Hepatocyte (in vitro differentiated cells): ENCODE measurements at regions not wholly inside any gene's neighbourhood (a gene's known extent, or its start where the extent isn't known, plus 50 kb on each side); places are given as distances from the start of the nearest gene placed in this dataset.

Experiments used
- DNase-seq: peaks from one replicate; pipeline ENCODE4 v3.0.0-alpha.2; 2016; ENCODE audit warnings: low spot score
- H2AFZ ChIP-seq: fragments of 200-600 bp; sonication (generic); 2 replicates; pipeline ENCODE4 v1.6.0; 2016; ENCODE audit warnings: antibody characterized with exemption, mild to moderate bottlenecking
- H3K27ac ChIP-seq: fragments of 200-600 bp; sonication (generic); 2 replicates; pipeline ENCODE4 v1.5.1; 2016; ENCODE audit warnings: mild to moderate bottlenecking
- H3K27me3 ChIP-seq: fragments of 200-600 bp; sonication (generic); 2 replicates; pipeline ENCODE4 v1.6.1; 2016
- H3K36me3 ChIP-seq: fragments of 200-600 bp; sonication (generic); replicated peaks from 2 replicates; pipeline ENCODE4 v1.5.1; 2016; ENCODE audit warnings: low read depth; ENCODE audit not compliant: insufficient read depth
- H3K4me1 ChIP-seq: fragments of 200-600 bp; sonication (generic); 2 replicates; pipeline ENCODE4 v1.5.1; 2016; ENCODE audit warnings: mild to moderate bottlenecking, moderate library complexity; ENCODE audit not compliant: insufficient read depth
- H3K4me2 ChIP-seq: fragments of 200-600 bp; sonication (generic); 2 replicates; pipeline ENCODE4 v1.6.0; 2016
- H3K4me3 ChIP-seq: fragments of 200-600 bp; sonication (generic); 2 replicates; pipeline ENCODE4 v1.5.1; 2016; ENCODE audit warnings: mild to moderate bottlenecking
- H3K79me2 ChIP-seq: fragments of 200-600 bp; sonication (generic); 2 replicates; pipeline ENCODE4 v1.6.0; 2017; ENCODE audit warnings: mild to moderate bottlenecking
- H3K9me2 ChIP-seq: fragments of 200-600 bp; sonication (generic); replicated peaks from 2 replicates; pipeline ENCODE4 v1.6.0; 2017; ENCODE audit warnings: mild to moderate bottlenecking; ENCODE audit not compliant: insufficient read depth
- H3K9me3 ChIP-seq: fragments of 200-600 bp; sonication (generic); 2 replicates; pipeline ENCODE4 v1.5.1; 2016; ENCODE audit warnings: low read depth, mild to moderate bottlenecking
- H4K20me1 ChIP-seq: fragments of 200-600 bp; sonication (generic); 2 replicates; pipeline ENCODE4 v1.6.0; 2016; ENCODE audit warnings: mild to moderate bottlenecking; ENCODE audit not compliant: insufficient read depth, poor library complexity, severe bottlenecking
- CTCF ChIP-seq: fragments of 200-600 bp; sonication (generic); IDR thresholded peaks from 2 replicates; pipeline ENCODE4 v1.5.1; 2016; ENCODE audit warnings: antibody characterized with exemption, mild to moderate bottlenecking; ENCODE audit not compliant: poor library complexity
- EZH2 ChIP-seq: fragments of 200-600 bp; sonication (generic); IDR thresholded peaks from 2 replicates; pipeline ENCODE4 v1.6.1; 2016; ENCODE audit warnings: antibody characterized with exemption, mild to moderate bottlenecking, borderline replicate concordance
- EZH2phosphoT487 ChIP-seq: fragments of 200-600 bp; sonication (generic); IDR thresholded peaks from one replicate; pipeline ENCODE4 v1.6.1; 2018; ENCODE audit warnings: antibody characterized with exemption, mild to moderate bottlenecking, low read depth, moderate library complexity; ENCODE audit not compliant: unreplicated experiment, severe bottlenecking
- WGBS: methylation state at CpG from one replicate; pipeline ENCODE4 v1.1.6; 2016; ENCODE audit warnings: low lambda C conversion rate; ENCODE audit errors: missing lambda C conversion rate; 5-methylcytosine and 5-hydroxymethylcytosine counted together

- no peak for TF ChIP-seq EZH2
- TF ChIP-seq EZH2phosphoT487 = no peak
- TF ChIP-seq CTCF = no peak
- H2AFZ ChIP-seq = no peak overlapping the region
- WGBS = 67% methylated on average over 5 of the region's 5 CpGs
Measured at GRCh38 chr10:78533098-78533497, 499.4 kb downstream of the RPS24 start.

GRCh38 chr10:78533776-78534175 is 500.1 kb downstream of the RPS24 start:
- H3K9me2 ChIP-seq = no peaks in the 10 kb centered on the region
- H2AFZ ChIP-seq = no peak overlapping the region
- WGBS = 81% methylated on average over 5 of the region's 5 CpGs
- no peak overlapping the region for H3K4me2 ChIP-seq
- H4K20me1 ChIP-seq = no peaks in the 10 kb centered on the region
- H3K9me3 ChIP-seq = no peaks in the 10 kb centered on the region
- H3K27ac ChIP-seq = peak overlapping the region; percentile 19
- H3K36me3 ChIP-seq = no peaks in the 10 kb centered on the region
- H3K79me2 ChIP-seq = no peaks in the 10 kb centered on the region
- DNase-seq = no peak
- H3K4me3 ChIP-seq = no peak overlapping the region
- H3K27me3 ChIP-seq = no peaks in the 10 kb centered on the region
- TF ChIP-seq EZH2phosphoT487 (no peak), CTCF (no peak), EZH2 (no peak)
- peaks cover 46% of the 10 kb centered on the region for H3K4me1 ChIP-seq

More at GRCh38 chr10:78533098-78533497, 499.4 kb downstream of the RPS24 start:
- peaks cover 46% of the 10 kb centered on the region for H3K4me1 ChIP-seq
- H3K36me3 ChIP-seq = no peaks in the 10 kb centered on the region
- H3K9me3 ChIP-seq = no peaks in the 10 kb centered on the region
- no peak for DNase-seq
- no peaks in the 10 kb centered on the region for H3K9me2 ChIP-seq
- no peak overlapping the region for H3K4me3 ChIP-seq
- H3K79me2 ChIP-seq = no peaks in the 10 kb centered on the region
- no peaks in the 10 kb centered on the region for H3K27me3 ChIP-seq
- no peaks in the 10 kb centered on the region for H4K20me1 ChIP-seq
- H3K4me2 ChIP-seq = no peak overlapping the region
- no peak overlapping the region for H3K27ac ChIP-seq

GRCh38 chr10:78535716-78536218 is 502.1 kb downstream of the RPS24 start:
- no peak for TF ChIP-seq CTCF
- no peak for TF ChIP-seq EZH2
- TF ChIP-seq EZH2phosphoT487 = no peak

More at GRCh38 chr10:78535716-78536218, 502.1 kb downstream of the RPS24 start:
- Histone ChIP-seq H3K79me2 (no peaks in the 10 kb centered on the region), H2AFZ (no peak overlapping the region), H3K4me2 (no peak overlapping the region), H3K27ac (peak overlapping the region; percentile 75), H3K4me1 (peaks cover 62% of the 10 kb centered on the region), H3K36me3 (no peaks in the 10 kb centered on the region), H4K20me1 (no peaks in the 10 kb centered on the region), H3K27me3 (no peaks in the 10 kb centered on the region), H3K9me3 (no peaks in the 10 kb centered on the region), H3K9me2 (no peaks in the 10 kb centered on the region), H3K4me3 (no peak overlapping the region)
- WGBS = 36% methylated on average over 4 of the region's 4 CpGs
- peak; percentile 54 for DNase-seq
